HK-2 (cell line): ENCODE measurements at regions not wholly inside any gene's neighbourhood (a gene's known extent, or its start where the extent isn't known, plus 50 kb on each side); places are given as distances from the start of the nearest gene placed in this dataset.
"Not testable (repeated sequence)": the region's sequence is repeated elsewhere in the genome, so short reads cannot be mapped to it uniquely, and the experiment has no call there.

Experiments used
- DNase-seq: peaks from one replicate; pipeline ENCODE4 v3.0.0-alpha.2; 2018; ENCODE audit not compliant: unreplicated experiment

GRCh38 chr11:134503100-134503499 is 91.1 kb upstream of the B3GAT1 start:
- DNase-seq = no peak

- no peak for DNase-seq
Observed at GRCh38 chr11:134502153-134502550, 90.1 kb upstream of the B3GAT1 start.

DNA sequence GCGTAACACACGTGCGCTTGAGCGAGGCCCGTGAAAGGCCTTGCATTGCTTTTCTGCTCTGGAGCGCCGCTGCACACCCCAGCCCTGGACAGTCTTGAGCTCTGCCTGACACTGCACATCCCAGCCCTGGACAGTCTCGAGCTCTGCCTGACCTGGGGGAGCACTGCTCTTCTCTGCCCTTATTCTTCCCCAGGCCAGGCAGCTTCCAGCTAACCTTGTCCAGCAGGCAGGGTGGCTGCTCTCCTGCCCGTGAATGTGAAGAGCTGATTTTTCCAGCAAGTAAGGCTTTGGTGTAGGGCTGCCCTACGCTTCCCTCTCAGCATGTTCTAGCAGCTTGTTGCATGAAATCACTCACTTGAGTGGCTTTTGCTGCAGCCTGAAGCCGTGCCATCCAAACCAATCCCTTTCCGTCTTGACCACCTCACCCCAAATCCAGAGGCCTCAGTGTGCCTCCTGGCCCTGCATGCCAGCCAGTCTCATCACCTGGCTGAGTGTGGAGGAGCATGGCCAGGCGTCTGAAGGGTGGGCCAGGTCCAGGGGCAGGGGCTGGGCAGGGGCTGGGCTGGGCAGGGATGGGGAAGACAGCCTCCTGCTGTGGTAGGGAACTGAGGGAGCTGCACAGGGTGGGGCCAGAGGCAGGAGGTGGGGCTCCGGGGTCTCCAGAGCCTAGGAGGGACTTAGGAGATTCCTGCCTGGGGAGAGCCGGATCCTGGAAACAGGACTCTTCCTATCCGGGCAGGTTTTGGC is 89.5 kb upstream of the B3GAT1 start:
- no peak for DNase-seq

DNA sequence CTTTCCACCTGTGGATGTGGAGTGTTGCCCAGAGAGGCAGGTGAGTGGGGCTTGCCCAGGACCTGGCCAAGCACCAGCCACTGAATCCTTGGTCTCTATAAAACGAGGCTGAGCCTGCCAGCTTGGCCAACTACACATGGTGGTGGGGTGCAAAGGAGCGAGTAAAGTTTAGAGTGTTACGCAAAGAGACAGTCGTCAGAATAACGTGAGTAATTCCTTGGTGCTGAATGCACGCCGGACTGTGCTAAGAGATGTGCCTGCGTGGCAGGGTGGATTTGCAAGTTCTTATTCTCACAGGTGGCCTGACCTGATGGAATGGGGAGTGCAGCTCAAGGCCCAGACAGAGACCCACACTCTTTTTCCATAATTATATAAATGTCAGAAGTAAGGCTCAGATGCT is 88.6 kb upstream of the B3GAT1 start:
- no peak for DNase-seq

GRCh38 chr11:134499990-134500389 is 87.9 kb upstream of the B3GAT1 start:
- DNase-seq = no peak

GRCh38 chr11:134498326-134499139 is 86.5 kb upstream of the B3GAT1 start:
- no peak for DNase-seq

DNA sequence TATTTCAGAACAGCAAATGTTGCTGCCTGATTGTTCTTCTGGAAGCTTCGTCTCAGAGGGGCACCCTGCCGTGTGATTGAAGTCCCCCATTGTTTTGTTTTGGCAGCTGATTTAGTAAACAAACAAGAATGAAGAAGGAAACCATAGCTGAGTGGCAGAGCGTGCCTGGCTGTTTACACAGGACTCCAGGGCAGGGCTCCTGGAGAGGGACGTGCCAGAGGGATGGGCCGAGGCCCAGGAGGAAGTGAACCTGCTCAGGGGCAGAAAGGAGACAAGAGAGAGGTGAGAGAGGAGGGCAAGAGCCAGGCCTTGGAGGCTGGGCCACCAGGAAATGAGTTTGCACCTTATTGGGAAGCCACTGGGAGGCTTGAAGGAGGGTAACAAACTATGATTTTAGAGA is 85.5 kb upstream of the B3GAT1 start:
- DNase-seq = no peak

DNA sequence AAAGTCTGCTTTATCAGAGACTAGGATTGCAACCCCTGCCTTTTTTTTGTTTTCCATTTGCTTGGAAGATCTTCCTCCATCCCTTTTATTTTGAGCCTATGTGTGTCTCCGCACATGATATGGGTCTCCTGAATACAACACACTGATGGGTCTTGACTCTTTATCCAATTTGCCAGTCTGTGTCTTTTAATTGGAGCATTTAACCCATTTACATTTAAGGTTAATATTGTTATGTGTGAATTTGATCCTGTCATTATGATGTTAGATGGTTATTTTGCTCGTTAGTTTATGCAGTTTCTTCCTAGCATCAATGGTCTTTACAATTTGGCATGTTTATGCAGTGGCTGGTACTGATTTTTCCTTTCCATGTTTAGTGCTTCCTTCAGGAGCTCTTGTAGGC is 84.0 kb upstream of the B3GAT1 start:
- not testable (repeated sequence) for DNase-seq

DNA sequence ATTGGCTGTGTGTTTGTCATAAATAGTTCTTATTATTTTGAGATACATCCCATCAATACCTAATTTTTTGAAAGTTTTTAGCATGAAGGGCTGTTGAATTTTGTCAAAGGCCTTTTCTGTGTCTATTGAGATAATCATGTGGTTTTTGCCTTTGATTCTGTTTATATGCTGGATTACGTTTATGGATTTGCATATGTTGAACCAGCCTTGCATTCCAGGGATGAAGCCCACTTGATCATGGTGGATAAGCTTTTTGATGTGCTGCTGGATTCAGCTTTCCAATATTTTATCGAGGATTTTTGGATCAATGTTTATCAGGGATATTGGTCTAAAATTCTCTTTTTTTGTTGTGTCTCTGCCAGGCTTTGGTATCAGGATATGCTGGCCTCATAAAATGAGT is 82.4 kb upstream of the B3GAT1 start:
- DNase-seq = not testable (repeated sequence)

DNA sequence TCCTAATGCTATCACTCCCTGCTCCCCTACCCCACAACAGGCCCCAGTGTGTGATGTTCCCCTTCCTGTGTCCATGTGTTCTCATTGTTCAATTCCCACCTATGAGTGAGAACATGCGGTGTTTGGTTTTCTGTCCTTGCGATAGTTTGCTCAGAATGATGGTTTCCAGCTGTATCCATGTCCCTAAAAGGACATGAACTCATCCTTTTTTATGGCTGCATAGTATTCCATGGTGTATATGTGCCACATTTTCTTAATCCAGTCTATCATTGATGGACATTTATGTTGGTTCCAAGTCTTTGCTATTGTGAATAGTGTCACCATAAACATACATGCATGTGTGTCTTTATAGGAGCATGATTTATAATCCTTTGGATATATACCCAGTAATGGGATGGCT is 80.4 kb upstream of the B3GAT1 start:
- DNase-seq = not testable (repeated sequence)

GRCh38 chr11:134489728-134490127 is 77.7 kb upstream of the B3GAT1 start:
- no peak for DNase-seq

DNA sequence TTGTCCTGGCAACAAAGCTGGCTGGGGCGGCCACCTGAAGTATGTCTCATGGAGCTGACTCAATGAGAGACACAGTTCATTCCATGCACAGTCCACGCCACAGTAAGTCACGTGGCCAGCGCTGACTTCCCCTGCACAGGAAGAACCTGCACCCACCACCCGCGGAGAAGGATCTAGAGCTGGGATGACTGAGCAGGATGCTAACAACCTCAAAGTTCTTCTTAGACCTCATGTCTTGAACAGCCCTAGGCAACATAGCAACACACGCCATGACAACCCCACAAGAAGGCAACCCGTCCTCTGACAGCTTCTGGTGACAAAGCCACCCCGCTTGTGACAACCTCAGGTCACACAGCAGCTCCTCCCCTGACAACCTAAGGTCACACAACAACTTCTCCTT is 76.9 kb upstream of the B3GAT1 start:
- no peak for DNase-seq

GRCh38 chr11:134488512-134488911 is 76.5 kb upstream of the B3GAT1 start:
- no peak for DNase-seq

GRCh38 chr11:134487696-134488095 is 75.7 kb upstream of the B3GAT1 start:
- no peak for DNase-seq

GRCh38 chr11:134486704-134487103 is 74.7 kb upstream of the B3GAT1 start:
- DNase-seq = no peak

GRCh38 chr11:134486106-134486505 is 74.1 kb upstream of the B3GAT1 start:
- no peak for DNase-seq

GRCh38 chr11:134485316-134485715 is 73.3 kb upstream of the B3GAT1 start:
- no peak for DNase-seq

DNA sequence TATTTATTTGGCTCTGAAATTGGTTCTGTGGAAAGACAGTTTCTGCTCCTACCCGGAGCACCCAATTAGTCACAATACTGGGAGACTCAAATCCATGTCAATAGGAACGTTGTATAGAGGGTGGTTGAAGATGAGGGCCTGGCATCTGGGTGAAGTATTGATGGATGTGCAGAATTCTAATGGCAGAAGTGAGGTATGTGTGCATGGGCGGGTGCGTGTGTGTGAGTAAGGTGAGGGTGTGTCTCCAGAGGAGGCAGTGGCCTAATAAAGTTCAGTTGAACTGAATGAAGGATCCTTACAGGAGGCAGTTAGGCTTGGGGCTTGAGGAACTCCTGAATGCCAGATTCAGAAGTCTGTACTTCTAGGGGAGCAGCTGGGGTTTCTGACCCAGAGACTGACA is 71.8 kb upstream of the B3GAT1 start:
- no peak for DNase-seq

GRCh38 chr11:134483291-134483690 is 71.2 kb upstream of the B3GAT1 start:
- DNase-seq = no peak

DNA sequence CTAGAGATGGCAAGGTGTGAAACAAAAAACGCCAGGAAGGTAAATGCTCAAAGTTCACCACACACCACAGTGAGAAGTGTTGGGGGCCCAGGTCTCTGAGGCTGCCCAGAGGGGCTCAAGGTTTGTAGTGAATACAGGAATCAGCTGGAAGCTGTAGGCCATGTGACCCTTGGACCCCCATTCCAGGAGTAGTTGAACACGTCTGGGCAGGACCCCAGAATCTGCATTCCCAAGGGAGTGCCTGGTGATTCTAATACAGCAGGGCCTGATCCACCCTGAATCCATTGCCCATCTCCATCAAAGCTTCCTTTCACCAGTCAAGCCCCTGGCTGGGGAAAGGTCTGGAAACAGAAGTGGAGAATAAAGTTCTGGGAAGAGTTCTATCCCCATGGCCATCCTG is 70.8 kb upstream of the B3GAT1 start:
- DNase-seq = no peak

- DNase-seq = no peak
Observed at GRCh38 chr11:134481933-134482527, 70.0 kb upstream of the B3GAT1 start.

GRCh38 chr11:134481135-134481534 is 69.1 kb upstream of the B3GAT1 start:
- no peak for DNase-seq

DNA sequence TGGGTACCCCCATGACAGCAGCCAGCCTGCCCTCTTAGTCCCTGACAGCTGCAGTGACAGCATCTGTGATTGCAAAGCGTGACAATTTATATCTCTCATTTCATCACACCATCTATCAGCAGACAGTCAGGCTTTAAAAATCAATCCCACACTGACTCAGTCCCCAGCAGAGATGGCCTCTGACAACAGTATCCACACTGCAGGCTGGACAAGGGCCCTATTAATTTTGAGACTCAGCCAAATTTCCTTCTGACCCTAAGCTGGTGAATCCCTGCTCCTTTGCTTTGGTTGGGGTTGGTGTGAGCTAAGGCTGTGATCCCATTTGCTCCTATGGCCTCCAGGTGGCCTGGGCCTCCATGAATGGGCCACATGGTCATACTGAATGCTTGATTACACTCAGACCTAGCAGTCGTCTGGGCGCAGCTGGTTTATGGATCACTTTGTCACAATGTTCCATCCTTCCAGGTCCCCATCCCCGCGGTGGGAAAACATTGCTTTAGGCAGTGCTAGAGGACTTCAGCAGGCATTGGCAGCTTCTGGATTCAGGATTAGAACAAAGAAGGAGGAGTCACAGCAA is 68.2 kb upstream of the B3GAT1 start:
- DNase-seq = no peak
